GM19023 (cell line): ENCODE measurements at regions not wholly inside any gene's neighbourhood (a gene's known extent, or its start where the extent isn't known, plus 50 kb on each side); places are given as distances from the start of the nearest gene placed in this dataset.

Experiments
- ATAC-seq: cut with Tn5 transposase; IDR thresholded peaks from one replicate; pipeline ENCODE4 v1.9.1; 2021; ENCODE audit warnings: mild to moderate bottlenecking, moderate library complexity; ENCODE audit not compliant: unreplicated experiment

DNA sequence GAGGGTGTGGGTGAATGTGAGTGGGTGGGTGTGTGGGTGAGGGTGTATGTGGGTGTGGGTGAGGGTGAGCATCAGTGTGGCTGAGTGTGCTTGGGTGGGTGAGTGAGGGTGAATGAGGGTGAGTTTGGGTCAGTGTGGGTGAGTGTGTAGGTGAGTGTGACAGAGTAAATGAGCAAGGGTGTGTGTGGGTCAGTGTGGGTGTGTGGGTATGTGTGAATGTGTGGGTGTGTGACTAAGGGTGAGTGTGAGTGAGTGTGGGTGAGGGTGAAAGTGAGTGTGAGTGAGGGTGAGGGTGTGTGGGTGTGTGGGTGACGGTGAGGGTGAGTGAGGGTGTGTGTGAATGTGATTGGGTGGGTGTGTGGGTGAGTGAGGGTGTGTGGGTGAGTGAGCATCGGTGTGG, 1676.7 kb upstream of the TENM3 start:
- ATAC-seq = no peak

DNA sequence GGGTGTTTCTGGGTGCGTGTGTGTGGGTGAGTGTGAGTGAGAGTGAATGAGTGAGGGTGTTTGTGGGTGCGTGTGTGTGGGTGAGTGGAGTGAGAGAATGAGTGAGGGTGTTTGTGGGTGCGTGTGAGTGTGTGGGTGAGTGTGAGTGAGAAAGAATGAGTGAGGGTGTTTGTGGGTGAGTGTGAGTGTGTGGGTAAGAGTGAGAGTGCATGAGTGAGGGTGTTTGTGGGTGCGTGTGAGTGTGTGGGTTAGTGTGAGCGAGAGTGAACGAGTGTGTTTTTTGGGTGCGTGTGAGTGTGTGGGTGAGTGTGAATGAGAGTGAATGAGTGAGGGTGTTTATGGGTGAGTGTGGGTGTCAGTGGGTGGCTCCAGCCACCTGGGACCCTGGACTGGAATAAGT, 1676.1 kb upstream of the TENM3 start:
- ATAC-seq = no peak

DNA sequence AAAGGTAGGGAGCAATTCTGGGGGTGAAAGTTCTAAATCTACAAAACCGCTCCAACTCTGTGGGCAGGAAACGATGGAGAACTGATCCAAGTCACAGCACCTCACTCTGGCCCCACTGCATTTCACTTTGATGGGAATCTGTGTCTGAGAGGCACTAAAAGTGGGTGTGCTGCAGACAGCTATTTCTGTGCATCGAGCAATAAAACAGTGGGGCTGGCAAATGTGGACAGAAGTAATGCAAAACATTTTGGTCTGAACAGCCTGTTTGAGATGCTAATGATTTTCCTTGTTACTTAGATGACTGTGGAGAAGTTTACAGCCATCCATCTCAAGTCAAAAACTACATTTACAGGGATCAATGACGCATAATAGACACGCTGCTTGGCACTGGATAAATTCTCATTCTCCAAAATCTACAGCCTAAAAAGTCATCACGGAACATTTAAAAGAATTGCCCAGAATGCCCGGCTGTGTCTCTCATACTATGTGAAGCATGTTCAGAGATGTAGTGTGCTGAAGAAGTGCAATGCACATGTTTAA, 1671.6 kb upstream of the TENM3 start:
- ATAC-seq = no peak

DNA sequence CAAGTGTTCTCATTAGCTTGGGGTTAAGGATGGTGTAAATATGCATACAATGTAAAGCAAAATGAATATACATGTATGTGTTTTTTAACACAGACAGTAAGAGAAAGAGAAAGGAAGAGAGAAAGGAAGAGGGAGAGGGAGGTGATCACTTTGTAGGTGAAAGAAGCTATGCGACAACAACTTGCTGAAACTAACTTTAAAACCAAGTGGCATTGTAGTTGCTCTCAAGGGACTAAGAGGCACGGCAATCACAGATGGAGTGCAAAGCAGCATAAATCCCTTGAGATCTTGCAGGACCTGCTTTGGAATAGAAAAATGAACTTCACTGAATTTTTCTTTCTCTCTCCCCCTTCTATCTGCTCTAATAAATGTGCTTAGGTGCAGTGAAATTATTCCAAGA, 1665.0 kb upstream of the TENM3 start:
- ATAC-seq = no peak

DNA sequence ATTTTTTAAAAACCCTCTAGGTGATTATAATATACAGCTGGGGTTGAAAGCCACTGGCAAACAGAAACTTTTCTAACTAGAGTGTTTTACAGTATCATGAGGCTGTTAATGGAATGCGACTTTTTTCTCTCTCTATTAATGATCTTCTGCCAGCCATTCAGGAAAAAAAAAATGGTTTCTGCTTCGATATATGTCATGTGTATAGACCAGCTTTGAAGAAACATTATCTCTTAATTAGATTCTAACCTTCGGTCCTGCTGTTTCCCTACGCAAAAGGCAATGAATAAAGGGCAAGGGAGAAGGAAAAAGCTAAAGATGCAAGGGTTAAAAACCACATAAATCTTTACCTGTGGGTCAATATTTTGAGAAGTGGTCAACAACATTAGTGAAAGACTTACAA, 1662.1 kb upstream of the TENM3 start:
- no peak for ATAC-seq

DNA sequence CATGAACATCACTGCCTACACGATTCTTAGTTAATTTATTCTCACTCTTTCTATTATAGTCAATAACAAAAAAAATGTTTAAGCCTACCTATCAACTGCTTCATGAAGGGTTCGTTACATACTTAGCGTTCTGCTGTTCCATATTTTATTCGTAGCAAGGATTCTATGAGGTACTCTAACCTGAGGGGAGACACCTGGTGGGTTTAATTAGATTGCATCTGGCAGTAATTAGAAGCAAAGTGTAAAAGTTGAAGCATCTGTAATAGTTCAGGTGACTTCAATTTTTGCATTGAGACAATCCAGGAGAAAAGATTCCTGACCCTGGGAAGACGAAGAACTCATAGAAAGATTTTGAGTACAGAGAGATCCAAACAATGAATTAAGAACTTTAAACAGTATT, 1655.8 kb upstream of the TENM3 start:
- ATAC-seq = no peak

DNA sequence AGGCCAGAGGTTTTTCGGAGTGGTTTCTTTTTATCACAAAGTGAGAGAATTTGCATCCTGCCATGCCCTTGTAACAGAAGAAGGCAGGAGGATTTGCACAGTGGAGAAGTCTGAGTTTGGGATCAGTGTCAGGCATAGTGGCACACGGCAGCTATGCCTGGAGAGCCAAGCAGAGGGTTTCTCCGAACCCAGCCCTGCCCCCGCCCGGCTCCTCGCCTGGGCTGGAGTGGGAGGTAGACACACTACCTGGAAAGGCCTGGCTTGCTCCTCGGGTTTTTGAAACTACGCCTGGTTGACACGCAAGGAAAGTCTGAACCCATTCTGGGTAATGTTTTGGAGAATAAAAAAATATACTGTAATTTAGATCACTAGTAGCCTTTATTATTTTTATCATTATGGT, 1653.6 kb upstream of the TENM3 start:
- no peak for ATAC-seq

DNA sequence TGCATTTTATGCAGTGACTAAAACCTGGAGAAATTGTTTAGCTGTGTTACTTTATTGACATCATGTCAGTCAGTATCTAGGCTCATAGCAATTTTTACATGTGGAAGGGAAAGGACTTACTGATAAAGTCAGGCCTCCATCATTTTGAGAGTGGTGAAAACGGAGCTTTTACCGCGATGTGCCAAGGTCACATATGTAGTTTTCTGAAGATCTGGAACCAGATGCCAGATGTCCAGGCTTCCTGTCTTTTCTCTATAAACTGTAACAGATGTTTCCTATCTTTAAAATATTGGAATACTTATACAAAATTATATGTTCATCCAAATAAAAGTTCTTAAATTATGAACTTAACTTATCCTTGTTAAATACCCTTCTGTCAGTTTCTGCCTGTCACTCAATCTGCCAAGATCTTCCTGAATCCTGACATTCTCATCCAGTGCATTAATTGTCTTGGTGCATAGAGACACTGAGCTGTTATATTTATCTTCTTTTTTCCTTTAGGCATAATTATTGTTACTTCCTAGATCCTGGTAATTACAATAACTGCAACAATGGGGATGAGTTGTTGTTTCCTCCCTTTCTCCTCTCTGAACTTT, 1646.2 kb upstream of the TENM3 start:
- ATAC-seq = no peak

DNA sequence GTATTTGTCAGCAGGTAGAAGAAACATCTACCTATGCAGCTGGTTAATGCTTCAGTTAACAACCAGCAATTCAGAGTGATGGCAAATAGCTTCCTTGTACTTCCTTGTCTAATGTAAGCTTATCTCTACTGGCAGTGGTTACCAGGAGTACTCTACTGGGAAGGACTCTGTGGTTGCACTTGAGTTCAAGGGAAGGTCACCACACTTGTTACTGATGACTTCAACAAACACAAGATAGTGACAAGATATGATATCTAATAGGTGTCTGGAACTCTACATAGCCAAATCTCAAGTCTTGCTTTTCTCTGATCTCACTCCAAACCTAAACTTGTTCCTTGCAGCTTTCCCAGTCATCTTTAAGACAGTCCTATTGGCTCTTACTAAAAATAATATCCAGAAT, 1644.9 kb upstream of the TENM3 start:
- ATAC-seq = no peak

DNA sequence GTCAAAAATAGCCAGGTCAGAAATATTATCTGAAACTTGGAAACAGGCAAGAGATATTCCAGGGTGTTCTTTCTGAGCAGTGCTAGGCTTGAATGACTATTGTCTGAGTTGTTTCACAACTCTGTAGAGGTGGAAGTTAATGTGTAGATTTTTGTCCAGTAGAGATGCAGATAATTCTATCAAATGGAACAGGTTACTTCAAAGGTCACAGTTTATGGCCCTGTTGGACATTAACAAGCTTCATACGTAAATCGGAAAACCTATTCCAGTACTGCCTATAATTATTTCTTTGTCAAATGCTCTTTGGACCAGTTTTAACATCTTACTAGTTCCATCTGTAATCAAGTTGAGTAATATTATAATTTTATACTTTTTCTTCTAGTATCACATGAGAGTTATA, 1639.4 kb upstream of the TENM3 start:
- ATAC-seq = no peak

DNA sequence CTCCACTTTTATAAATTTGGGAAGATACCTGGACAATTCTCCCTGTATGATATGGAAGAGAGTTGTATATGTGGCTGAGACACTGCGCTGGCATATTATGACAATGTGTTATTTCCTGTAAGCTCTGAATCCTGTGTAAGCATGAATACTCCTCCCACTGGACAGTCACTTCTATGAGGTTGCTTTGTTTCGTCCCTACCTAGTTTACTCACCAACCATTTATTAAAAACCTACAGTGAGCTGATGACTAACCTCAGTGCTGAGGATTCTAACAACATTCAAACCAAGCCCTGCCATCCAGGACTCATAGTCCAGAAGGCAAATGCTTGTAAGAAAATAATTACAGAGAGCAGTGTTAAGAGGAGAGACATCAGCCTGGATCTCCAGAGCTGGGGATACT, 1632.9 kb upstream of the TENM3 start:
- no peak for ATAC-seq

DNA sequence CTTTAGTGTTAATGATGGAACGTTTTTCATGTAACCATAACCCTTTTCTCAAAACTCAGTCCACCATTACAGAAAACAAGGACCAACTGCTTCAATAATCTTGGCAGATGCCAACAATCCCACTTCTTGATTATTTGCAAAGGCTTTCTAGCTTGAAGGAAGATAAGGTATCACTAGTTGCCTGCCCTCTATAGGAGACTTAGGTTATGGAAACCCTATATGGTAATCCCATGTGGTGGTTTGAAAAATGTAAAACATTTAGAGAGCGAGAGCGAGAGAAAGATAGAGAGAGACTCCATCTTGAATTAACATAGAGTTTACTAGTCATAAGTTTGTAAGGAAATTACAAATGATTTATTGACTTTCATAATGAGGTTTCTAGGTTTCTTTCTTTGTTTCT, 1627.5 kb upstream of the TENM3 start:
- no peak for ATAC-seq

DNA sequence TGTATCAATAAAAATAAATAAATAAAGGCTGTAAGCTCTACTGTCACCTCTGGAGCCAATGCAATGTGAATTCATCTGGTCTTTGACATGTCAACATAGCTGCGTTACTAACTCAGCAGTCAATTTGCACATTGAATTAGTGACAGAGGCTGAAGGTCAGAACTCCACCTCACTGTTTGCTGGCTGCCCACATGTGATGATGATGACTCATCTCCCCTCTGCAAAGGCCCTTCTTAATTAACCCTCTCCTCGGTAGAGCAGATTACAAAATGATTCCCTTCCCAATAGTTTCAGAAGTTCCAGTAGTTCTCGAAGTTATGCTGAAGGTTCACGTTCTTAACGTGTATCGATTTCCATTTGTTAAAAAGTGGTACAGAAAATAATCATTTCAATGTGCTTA, 1626.0 kb upstream of the TENM3 start:
- ATAC-seq = no peak

DNA sequence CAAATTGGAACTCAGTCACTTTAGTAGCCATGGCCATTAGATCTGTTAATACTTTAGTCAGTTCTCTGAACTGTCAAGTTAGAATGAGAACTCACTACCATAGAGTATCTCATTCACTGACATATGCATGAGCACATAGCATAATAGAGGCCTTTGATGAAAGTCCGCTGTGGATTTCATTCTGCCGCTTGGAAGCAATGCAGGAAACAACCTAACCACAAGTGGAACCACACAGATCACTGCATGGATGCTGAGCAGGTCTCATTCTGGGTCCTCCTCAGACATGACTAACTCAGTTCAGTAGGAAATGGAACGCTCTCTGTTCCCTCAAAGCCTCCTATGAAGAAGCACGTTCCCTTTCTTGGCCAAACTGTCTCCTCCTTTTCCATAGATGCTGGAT, 1624.8 kb upstream of the TENM3 start:
- no peak for ATAC-seq

DNA sequence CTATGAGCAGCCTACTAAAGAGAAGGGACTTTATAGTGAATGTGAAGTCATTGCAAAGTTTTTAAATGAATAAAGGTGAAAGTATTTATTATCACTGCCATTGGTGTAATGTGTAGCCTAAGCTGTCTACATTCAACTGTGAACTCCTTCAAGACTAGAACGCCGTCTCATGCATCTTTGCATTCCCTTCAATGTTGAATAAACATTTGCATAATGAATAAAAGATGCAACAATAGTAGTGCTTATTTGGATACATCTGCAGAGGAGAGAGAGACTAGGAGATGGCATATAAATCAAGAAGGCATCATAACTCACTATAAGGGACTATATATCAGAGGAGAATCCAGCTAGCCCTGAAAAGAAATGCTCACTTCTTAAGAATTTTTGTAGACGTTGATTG, 1623.8 kb upstream of the TENM3 start:
- ATAC-seq = no peak

DNA sequence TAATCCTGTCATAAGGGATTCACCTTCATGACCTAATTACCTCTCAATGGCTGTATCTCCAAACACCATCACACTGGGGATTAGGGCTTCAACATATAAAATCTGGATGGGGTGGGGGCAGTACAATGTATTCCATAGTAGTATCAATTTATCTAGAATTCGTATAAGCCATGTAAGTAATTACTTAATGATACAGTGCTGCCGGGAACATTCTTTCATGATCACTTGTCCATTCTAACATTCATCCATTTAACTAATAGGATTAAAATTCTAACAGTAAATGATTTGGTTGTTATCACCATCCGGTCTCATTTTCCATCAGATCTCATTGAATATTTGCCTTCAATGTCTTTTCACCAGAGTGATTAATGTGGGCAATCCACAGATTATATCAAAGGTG, 1620.9 kb upstream of the TENM3 start:
- ATAC-seq = no peak

DNA sequence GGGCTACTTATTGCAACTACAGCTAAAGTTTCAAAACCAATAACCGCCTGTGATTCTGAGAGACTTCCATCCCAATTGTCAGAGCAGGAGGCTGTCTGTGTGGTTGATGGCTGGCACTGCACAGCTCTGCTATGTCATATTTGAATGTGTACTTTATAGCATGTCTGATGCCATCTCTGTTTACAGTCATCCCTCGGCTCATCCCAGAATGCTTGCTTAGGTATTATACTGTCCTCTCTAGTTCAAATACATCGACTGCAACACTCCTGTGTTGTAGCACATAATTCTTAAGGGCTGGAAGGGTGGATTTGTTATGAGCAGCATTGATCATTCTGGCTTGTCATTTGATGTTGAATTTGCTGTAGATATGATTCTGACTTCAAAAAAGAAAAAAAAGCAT, 1617.5 kb upstream of the TENM3 start:
- no peak for ATAC-seq

DNA sequence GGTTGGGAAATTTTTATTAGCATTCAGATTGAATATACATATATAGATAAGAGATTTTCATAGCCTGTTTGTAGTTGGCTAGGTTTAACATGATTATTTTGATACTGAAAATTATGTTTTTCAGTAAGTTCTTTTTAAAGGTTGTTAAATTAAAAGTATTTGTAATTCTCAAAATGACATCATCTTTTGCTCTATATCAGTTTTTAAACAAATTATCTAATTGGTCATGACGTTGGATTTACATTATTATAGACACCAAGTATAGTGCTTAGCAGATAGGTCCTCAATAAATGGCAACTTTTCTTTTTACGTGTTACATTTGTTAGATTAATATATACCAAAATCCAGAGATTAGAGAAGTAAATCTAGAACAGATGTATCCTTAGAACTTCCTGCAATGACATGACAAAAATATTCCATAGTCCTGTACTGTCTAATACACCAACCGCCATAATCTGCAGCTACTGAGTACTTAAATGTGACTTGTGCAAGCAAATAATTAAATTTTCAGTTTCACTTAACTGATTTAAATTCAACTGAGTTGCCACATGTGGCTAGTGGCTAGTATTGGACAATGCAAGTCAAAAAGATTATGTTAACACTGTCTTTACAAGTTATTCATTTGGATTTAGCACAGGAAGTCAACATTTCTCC, 1613.1 kb upstream of the TENM3 start:
- ATAC-seq = no peak

DNA sequence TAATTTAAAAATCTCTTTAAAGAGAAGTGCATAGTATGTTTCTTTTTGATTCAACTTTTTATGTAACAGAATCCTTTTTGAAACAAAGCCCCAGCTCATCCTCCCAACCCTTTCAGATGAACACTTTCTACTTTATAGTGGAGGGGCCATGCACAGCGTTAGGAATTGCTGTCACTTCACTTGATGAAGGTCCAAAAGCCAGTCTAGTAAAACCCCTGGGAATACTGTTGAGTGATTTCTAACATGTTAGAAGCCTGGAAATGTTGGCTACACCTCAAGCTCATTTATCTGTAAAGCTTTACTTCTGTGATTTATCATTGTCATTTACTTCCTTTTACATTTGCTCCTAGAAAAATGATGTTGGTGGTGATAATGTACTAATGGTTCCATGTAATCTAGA, 1608.9 kb upstream of the TENM3 start:
- no peak for ATAC-seq

DNA sequence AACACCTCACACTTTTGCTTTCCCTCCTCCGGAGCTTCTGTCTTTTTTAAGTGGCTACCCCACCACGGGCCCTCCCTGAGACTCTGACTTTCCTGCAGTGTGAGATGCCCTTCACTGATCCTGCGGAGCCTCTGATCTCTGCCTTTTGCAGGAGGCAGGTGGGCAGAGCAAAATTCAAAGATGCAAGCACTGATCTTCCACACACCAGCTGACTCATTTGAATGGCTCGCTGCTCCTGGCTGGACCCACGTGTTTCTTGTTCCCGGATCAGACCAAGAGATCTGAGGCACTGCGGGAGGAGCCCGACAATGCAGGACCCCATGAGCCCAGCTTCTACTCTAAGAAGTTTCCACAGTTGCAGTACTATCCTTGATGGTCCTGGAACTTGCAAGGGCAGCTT, 1607.9 kb upstream of the TENM3 start:
- ATAC-seq = no peak

DNA sequence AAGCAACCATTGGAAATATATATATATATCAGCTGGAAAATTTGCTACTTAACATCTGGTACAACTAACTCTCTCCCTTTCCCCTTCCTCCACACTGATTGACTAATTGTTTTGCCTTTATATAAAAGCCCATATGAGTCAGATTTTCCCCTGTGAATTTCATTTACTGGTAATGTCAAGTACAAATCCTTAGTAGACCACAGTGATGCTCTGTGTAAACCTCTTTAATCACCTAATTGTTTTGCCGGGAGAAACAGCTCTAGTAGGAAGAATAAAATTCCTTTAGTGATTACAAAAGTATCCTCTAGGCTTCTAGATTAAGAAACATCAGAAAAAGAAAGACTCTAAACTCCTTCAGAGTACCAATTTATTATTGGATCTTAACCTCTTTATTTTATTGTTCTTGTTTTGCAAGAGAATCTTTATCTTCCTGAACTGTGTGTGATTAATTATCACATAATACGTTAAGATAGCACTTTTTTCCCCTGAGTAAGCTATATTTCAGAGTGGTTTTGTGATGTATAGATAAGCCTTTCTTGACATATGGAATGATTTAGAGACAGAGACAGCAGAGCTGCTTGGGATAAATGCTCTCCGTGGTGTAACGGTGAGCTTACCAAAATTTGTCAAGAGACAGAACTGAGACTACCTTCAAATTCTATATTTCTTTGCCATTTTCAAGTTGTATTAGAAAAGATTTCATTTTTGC, 1606.4 kb upstream of the TENM3 start:
- ATAC-seq = no peak

DNA sequence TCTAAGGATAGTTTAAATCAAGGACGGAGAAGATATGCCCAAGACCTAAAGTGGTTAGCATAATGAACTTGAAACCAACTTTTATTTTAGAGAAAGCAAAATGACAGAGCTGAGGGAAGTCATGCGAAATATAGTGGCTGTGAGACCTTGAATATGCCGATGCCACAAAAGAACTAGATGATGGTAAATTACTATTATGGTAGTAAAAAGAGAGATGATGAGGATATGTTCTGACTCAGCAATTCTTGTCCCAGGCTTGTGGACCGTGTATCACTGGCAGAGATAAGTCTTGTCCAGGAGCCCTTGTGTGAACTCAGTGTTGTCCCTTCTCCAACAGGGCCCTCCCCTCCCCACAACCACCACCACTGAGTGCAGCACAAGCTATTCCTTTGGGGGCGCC, 1605.6 kb upstream of the TENM3 start:
- ATAC-seq = no peak
